Glutamatergic neuron (in vitro differentiated cells): ENCODE measurements at regions not wholly inside any gene's neighbourhood (a gene's known extent, or its start where the extent isn't known, plus 50 kb on each side); places are given as distances from the start of the nearest gene placed in this dataset.

ENCODE experiments used
- DNase-seq: peaks from one replicate; pipeline ENCODE4 v3.0.0; 2022
- H3K27ac Mint-ChIP-seq: one replicate; pipeline ENCODE4 v1.8.0; 2020; ENCODE audit warnings: mild to moderate bottlenecking, mixed read lengths, inconsistent platforms; ENCODE audit not compliant: unreplicated experiment
- H3K27me3 Mint-ChIP-seq: one replicate; pipeline ENCODE4 v1.8.0; 2020; ENCODE audit warnings: mild to moderate bottlenecking, moderate library complexity, mixed read lengths, inconsistent platforms; ENCODE audit not compliant: unreplicated experiment
- H3K36me3 Mint-ChIP-seq: one replicate; pipeline ENCODE4 v1.8.0; 2020; ENCODE audit warnings: mild to moderate bottlenecking, mixed read lengths, inconsistent platforms; ENCODE audit not compliant: unreplicated experiment
- H3K4me1 Mint-ChIP-seq: one replicate; pipeline ENCODE4 v1.8.0; 2020; ENCODE audit warnings: mild to moderate bottlenecking, low read depth, mixed read lengths, inconsistent platforms; ENCODE audit not compliant: unreplicated experiment
- H3K4me3 Mint-ChIP-seq: one replicate; pipeline ENCODE4 v1.8.0; 2020; ENCODE audit warnings: mild to moderate bottlenecking, mixed read lengths, inconsistent platforms; ENCODE audit not compliant: unreplicated experiment
- H3K9me3 Mint-ChIP-seq: one replicate; pipeline ENCODE4 v1.8.0; 2020; ENCODE audit warnings: mild to moderate bottlenecking, moderate library complexity, mixed read lengths, inconsistent platforms; ENCODE audit not compliant: unreplicated experiment
- TF ChIP-seq, protein P1 (sequence below): fragments of 200-600 bp; sonication (generic); IDR thresholded peaks from one replicate; pipeline ENCODE4 v1.5.0; 2021; ENCODE audit not compliant: partially characterized antibody, unreplicated experiment

DNA sequence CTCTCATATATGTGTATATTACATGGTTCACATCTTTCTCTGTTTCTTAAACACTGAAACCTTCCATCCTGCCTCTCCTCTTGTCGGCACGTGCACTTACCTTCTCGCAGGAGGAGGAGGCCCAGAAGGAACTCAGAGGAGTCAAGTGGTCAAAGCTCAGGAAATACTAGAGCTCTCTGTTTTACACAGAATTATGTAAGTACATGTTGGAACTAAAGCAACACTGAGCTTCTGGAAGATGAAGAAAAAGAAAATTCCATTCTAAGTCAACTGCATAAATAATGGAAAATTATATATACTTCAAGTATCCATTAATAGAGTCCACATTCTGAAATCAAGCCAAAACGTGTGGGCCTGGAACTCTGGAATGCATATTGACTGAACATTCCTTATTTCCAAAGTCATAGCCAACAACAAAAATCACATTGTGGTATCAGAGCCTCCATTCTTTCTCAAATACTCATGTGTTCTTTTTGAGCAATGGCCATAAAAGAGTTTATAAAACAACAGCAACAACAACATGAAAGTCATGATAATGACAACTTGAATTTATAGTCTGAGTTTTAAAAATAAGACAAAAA is 121.5 kb upstream of the RAI14 start:
- Mint-ChIP-seq H3K4me1 (peaks cover 1% of the 10 kb centered on the region), H3K36me3 (no peaks in the 10 kb centered on the region), H3K9me3 (peaks cover 1% of the 10 kb centered on the region), H3K4me3 (no peak overlapping the region), H3K27me3 (no peaks in the 10 kb centered on the region), H3K27ac (no peak overlapping the region)
- no peak for DNase-seq
- TF ChIP-seq, protein P1, sequence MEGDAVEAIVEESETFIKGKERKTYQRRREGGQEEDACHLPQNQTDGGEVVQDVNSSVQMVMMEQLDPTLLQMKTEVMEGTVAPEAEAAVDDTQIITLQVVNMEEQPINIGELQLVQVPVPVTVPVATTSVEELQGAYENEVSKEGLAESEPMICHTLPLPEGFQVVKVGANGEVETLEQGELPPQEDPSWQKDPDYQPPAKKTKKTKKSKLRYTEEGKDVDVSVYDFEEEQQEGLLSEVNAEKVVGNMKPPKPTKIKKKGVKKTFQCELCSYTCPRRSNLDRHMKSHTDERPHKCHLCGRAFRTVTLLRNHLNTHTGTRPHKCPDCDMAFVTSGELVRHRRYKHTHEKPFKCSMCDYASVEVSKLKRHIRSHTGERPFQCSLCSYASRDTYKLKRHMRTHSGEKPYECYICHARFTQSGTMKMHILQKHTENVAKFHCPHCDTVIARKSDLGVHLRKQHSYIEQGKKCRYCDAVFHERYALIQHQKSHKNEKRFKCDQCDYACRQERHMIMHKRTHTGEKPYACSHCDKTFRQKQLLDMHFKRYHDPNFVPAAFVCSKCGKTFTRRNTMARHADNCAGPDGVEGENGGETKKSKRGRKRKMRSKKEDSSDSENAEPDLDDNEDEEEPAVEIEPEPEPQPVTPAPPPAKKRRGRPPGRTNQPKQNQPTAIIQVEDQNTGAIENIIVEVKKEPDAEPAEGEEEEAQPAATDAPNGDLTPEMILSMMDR: no peak

DNA sequence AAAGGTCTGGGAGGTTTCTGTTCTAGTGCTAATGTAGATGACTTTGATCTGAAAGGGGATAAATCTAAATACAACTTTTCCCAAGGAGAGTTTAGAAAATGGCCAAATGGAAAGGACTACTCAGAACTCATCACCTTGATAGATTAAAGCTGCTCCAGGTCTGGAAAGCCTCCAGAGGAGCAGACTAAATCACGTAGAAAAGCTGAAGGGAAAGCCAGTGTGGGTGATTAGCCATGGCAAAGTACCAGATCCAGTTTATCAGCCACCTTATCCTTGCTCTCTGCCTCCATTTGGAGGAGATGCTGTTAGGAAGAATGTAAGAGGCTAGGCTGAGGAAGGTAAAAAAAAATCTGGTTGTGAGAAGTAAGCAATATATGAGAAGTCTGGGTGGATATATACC is 120.7 kb upstream of the RAI14 start:
- DNase-seq: no peak
- TF ChIP-seq, protein P1: no peak
- peaks cover 1% of the 10 kb centered on the region for H3K9me3 Mint-ChIP-seq
- H3K4me1 Mint-ChIP-seq: peaks cover 1% of the 10 kb centered on the region
- no peak overlapping the region for H3K27ac Mint-ChIP-seq
- H3K27me3 Mint-ChIP-seq: no peaks in the 10 kb centered on the region
- no peak overlapping the region for H3K4me3 Mint-ChIP-seq
- H3K36me3 Mint-ChIP-seq: no peaks in the 10 kb centered on the region

DNA sequence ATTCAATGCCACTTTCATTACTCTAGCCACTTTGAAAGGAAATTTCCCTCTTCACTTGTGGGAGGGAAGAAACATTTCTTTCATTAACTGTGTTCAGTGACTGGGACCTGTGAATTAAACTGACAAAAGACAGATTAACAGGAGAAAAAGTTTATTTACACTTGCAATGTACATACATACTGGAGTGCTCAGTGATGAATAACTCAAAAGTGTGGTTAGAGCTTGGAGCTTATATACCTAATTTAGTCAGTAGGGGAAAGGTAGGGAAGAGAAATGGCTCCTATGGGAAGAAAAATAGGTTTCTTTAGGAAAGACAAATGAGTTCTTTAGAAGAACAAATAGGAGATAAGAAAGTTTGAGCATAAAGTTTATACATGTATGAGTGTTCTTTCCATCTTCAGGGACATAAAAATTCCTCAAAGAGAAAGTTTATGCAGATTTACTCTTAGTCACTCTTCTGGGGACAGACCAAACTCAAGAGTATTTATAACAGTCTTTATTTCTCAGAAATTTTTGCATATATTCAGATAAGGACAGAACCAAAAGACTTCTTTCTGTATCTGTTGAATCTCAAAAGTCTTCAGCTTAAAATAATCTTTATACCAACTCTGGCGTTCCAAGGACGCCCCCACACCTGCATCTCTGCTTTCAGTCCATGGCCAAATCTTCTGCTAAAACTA is 120.0 kb upstream of the RAI14 start:
- Mint-ChIP-seq H3K27ac (no peak overlapping the region), H3K4me3 (no peak overlapping the region), H3K4me1 (peaks cover 1% of the 10 kb centered on the region), H3K36me3 (no peaks in the 10 kb centered on the region), H3K9me3 (peaks cover 1% of the 10 kb centered on the region), H3K27me3 (no peaks in the 10 kb centered on the region)
- TF ChIP-seq, protein P1: no peak
- DNase-seq: no peak

DNA sequence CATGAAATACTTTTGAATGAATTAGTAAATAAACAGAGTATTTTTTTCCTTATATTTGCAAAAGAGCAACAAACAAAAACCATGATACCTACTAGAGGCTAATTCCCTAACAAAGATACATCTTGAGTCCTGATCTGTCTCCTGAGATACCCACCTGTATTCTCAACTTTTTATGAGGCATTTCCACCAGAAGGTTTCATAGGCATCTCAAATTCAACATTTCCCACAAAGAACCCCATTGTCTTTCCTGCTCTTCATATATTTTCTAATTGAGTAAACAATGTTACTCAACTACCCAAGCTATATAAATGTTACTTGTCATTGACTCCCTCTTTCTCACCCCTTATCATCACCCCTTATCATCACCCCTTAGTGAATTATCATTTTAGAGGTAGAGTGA is 119.4 kb upstream of the RAI14 start:
- no peaks in the 10 kb centered on the region for H3K36me3 Mint-ChIP-seq

More for the DNA sequence above, 119.4 kb upstream of the RAI14 start:
- H3K27ac Mint-ChIP-seq: no peak overlapping the region
- peaks cover 1% of the 10 kb centered on the region for H3K9me3 Mint-ChIP-seq
- no peaks in the 10 kb centered on the region for H3K27me3 Mint-ChIP-seq
- no peak for DNase-seq
- TF ChIP-seq, protein P1: no peak
- H3K4me3 Mint-ChIP-seq: no peak overlapping the region
- peaks cover 1% of the 10 kb centered on the region for H3K4me1 Mint-ChIP-seq
